ENCODE measurements at regions not wholly inside any gene's neighbourhood (a gene's known extent, or its start where the extent isn't known, plus 50 kb on each side); places are given as distances from the start of the nearest gene placed in this dataset.

DNA sequence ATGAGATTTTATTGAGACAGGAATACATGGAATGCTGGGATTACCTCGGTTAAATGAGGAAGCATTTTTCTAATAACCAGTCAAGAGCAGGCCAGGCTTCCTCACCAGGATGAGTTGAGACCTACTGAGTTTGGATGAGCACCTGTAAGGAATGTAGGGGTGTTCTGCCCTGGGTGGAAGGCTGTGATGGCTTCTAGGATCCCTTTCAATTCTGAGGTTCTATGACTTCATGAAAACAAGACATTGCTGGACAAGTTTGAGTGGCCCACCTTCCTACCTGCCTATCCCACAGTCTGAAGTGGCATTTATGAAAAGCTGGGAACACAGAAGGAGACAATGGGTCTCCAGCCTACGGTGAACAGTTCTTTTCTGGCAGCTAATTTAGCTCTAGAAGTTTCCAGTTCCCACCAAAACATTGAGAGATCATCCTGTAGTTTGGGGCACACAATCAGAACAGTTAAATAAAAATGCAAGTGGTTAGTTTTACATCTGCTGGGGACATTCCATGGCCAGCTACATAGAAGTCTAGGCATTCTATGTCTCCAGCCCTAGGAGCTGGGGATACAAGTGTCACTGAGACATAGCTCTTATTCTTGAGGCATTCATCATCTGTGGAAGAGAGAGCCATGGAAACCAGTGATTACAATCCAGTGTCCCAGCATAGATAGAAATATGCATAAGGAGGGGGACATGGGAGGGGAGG, 51.3 kb upstream of the TSPAN2 start:
- DNase-seq: no peak

DNA sequence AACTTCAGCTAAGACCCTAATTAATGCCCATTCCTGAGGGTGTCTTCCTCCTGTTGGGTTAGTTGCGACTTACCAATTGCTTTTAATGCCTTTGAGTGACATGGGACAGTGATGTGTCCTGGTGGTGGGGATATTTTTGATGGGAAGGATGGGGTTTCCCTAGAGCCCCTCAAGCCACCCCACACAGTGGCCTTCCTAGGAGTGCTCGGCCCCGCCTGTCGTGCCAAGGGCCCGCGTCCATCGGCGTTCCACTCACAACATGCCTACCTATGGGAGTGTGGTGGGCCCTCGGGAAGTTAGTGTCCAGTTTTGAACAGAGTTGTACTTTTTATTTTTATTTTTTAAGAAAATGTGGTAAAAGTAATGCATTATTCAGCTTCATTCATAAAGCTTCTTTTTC, 50.1 kb upstream of the TSPAN2 start:
- DNase-seq: no peak
